SK-N-SH (cell line): ENCODE measurements at regions not wholly inside any gene's neighbourhood (a gene's known extent, or its start where the extent isn't known, plus 50 kb on each side); places are given as distances from the start of the nearest gene placed in this dataset.

ENCODE experiments used
- CTCF ChIA-PET: fragments of 300-600, 350-600 bp; formaldehyde crosslinking; extraction: SDS; loops from one replicate; lab custom pipeline; 2021; lab: Yijun Ruan, JAX
- POLR2A ChIA-PET: fragments of 350-600 bp; sonication (Branson Sonifier 250); formaldehyde crosslinking; extraction: SDS; loops from one replicate; lab custom pipeline; 2020; ENCODE audit warnings: antibody characterized with exemption, inconsistent platforms; lab: Yijun Ruan, JAX
- DNase-seq: peaks from one replicate; pipeline ENCODE4 v3.0.0; 2012
- H2AFZ ChIP-seq: fragments of 200-600 bp; sonication (generic); 2 replicates; pipeline ENCODE4 v1.8.1; 2016; ENCODE audit warnings: antibody characterized with exemption, mild to moderate bottlenecking, low read depth
- H3F3A ChIP-seq: fragments of 200-600 bp; sonication (generic); replicated peaks from 2 replicates; pipeline ENCODE3; 2016; ENCODE audit warnings: antibody characterized with exemption, mild to moderate bottlenecking; ENCODE audit not compliant: insufficient read depth
- H3K27ac ChIP-seq, 2 experiments: fragments of 200-500 bp in 1 of 2; fragments of 200-600 bp in 1 of 2; sonication (Bioruptor generic) in 1 of 2; sonication (generic), shearing (Covaris generic) in 1 of 2; 2 replicates each; pipeline versions ENCODE4 v1.5.1 to v1.6.1; 2014 to 2016; ENCODE audit warnings: low read depth in 2 of 2, inconsistent platforms in 1 of 2, low read length in 1 of 2, mild to moderate bottlenecking in 1 of 2, mixed read lengths in 1 of 2
- H3K27me3 ChIP-seq: fragments of 200-600 bp; sonication (generic), shearing (Covaris generic); 2 replicates; pipeline ENCODE4 v1.6.1; 2016; ENCODE audit warnings: mixed run types; ENCODE audit not compliant: insufficient read depth
- H3K36me3 ChIP-seq, 2 experiments: fragments of 200-500 bp in 1 of 2; fragments of 200-600 bp in 1 of 2; sonication (Bioruptor generic) in 1 of 2; sonication (generic) in 1 of 2; replicated peaks in 1 of 2; 2 replicates each; pipeline versions ENCODE3 to v1.5.1; 2014 to 2016; ENCODE audit warnings: low read length in 1 of 2, mild to moderate bottlenecking in 1 of 2; ENCODE audit not compliant: insufficient read depth in 2 of 2, control insufficient read depth in 1 of 2
- H3K4me1 ChIP-seq, 2 experiments: fragments of 200-500 bp in 1 of 2; fragments of 200-600 bp in 1 of 2; sonication (Bioruptor generic) in 1 of 2; sonication (generic), shearing (Covaris generic) in 1 of 2; 2 replicates each; pipeline versions ENCODE4 v1.5.1 to v1.6.1; 2014 to 2016; ENCODE audit warnings: low read depth in 1 of 2, low read length in 1 of 2, mixed run types in 1 of 2; ENCODE audit not compliant: insufficient read depth in 2 of 2, control insufficient read depth in 1 of 2
- H3K4me2 ChIP-seq: fragments of 200-600 bp; sonication (generic), shearing (Covaris generic); 2 replicates; pipeline ENCODE4 v1.6.1; 2017; ENCODE audit warnings: mixed run types
- H3K4me3 ChIP-seq, 2 experiments: fragments of 200-500 bp in 1 of 2; fragments of 200-600 bp in 1 of 2; sonication (Bioruptor generic) in 1 of 2; sonication (generic), shearing (Covaris generic) in 1 of 2; 2 replicates each; pipeline versions ENCODE4 v1.5.1 to v1.8.1; 2014 to 2016; ENCODE audit warnings: low read depth in 2 of 2, inconsistent platforms in 1 of 2, low read length in 1 of 2, mild to moderate bottlenecking in 1 of 2, mixed read lengths in 1 of 2, moderate library complexity in 1 of 2
- H3K79me2 ChIP-seq: fragments of 200-600 bp; sonication (generic); 2 replicates; pipeline ENCODE4 v1.8.1; 2017; ENCODE audit warnings: mild to moderate bottlenecking; ENCODE audit not compliant: insufficient read depth
- H3K9ac ChIP-seq: fragments of 200-600 bp; sonication (generic); 2 replicates; pipeline ENCODE4 v1.6.1; 2017; ENCODE audit warnings: mixed run types
- H3K9me2 ChIP-seq: fragments of 200-600 bp; sonication (generic); 2 replicates; pipeline ENCODE4 v1.6.1; 2017; ENCODE audit warnings: mixed run types
- H3K9me3 ChIP-seq: fragments of 200-600 bp; sonication (generic); 2 replicates; pipeline ENCODE4 v1.6.1; 2017; ENCODE audit warnings: mixed run types, mild to moderate bottlenecking, moderate library complexity
- H4K20me1 ChIP-seq: fragments of 200-600 bp; sonication (generic); 2 replicates; pipeline ENCODE4 v1.6.1; 2017; ENCODE audit warnings: mild to moderate bottlenecking, mixed run types; ENCODE audit not compliant: insufficient read depth
- GATA2 ChIP-seq: sonication (generic); formaldehyde crosslinking; IDR thresholded peaks from 2 replicates; pipeline ENCODE4 v1.5.0; 2020; ENCODE audit warnings: mild to moderate bottlenecking, missing genetic modification reagents
- MEF2A ChIP-seq: IDR thresholded peaks from 2 replicates; pipeline ENCODE4 v1.4.0; 2012; ENCODE audit warnings: low read depth, borderline replicate concordance
- REST ChIP-seq: IDR thresholded peaks from 2 replicates; pipeline ENCODE4 v1.6.1; 2012; ENCODE audit warnings: mild to moderate bottlenecking, low read depth, low read length, moderate library complexity
- ZBTB33 ChIP-seq: IDR thresholded peaks from 2 replicates; pipeline ENCODE4 v1.4.0; 2012; ENCODE audit warnings: low read depth, borderline replicate concordance
- WGBS: methylation state at CpG from one replicate; pipeline ENCODE4 v1.1.6; 2017; ENCODE audit warnings: low lambda C conversion rate; 5-methylcytosine and 5-hydroxymethylcytosine counted together

- Histone ChIP-seq H3K4me1 (peaks cover 0 to 4% of the 10 kb centered on the region in 2 experiments; a peak in 1 of 4 replicates), H3K27ac (no peak overlapping the region), H2AFZ (no peak overlapping the region), H3F3A (no peaks in the 10 kb centered on the region), H3K4me2 (no peak overlapping the region), H3K9me3 (no peaks in the 10 kb centered on the region), H3K9me2 (no peaks in the 10 kb centered on the region), H3K9ac (no peak overlapping the region), H3K27me3 (no peaks in the 10 kb centered on the region; the same call in 1 of the 2 replicates), H3K4me3 (no peak overlapping the region), H3K36me3 (no peaks in the 10 kb centered on the region), H4K20me1 (no peaks in the 10 kb centered on the region), H3K79me2 (no peaks in the 10 kb centered on the region)
- 31% methylated on average over 26 of the region's 36 CpGs for WGBS
- CTCF ChIA-PET = interaction anchor here (1.1 kb wide), 1 partner anchor 10 kb away, joined by 3 read pairs; no protein-coding TSS in a partner anchor
- POLR2A ChIA-PET = no interaction called here
- no peak for DNase-seq
- no peak for TF ChIP-seq ZBTB33
- TF ChIP-seq REST = no peak
These were observed 775.6 kb downstream of the BRD1 start for GRCh38 chr22:49052023-49052538.

GRCh38 chr22:49051491-49052022, 776.1 kb downstream of the BRD1 start:
- TF ChIP-seq GATA2 (no peak), MEF2A (no peak)
- TF ChIP-seq, all 33 proteins: peak for 0
- ChIA-PET CTCF (no interaction called here), POLR2A (no interaction called here)
- no peaks in the 10 kb centered on the region; the same call in 1 of the 2 replicates for H3K27me3 ChIP-seq
- no peak overlapping the region for H2AFZ ChIP-seq
- H3K4me3 ChIP-seq = no peak overlapping the region
- no peaks in the 10 kb centered on the region for H3K79me2 ChIP-seq
- H3K4me2 ChIP-seq = no peak overlapping the region
- H3K9me2 ChIP-seq = no peaks in the 10 kb centered on the region
- no peaks in the 10 kb centered on the region for H4K20me1 ChIP-seq
- no peak overlapping the region for H3K27ac ChIP-seq
- DNase-seq = no peak
- H3K9ac ChIP-seq = no peak overlapping the region
- no peaks in the 10 kb centered on the region for H3F3A ChIP-seq
- H3K4me1 ChIP-seq = peaks cover 0 to 10% of the 10 kb centered on the region in 2 experiments; a peak in 1 of 4 replicates
- H3K36me3 ChIP-seq = no peaks in the 10 kb centered on the region
- WGBS = 64% methylated on average over 30 of the region's 31 CpGs
- H3K9me3 ChIP-seq = no peaks in the 10 kb centered on the region
